ENCODE measurements at regions not wholly inside any gene's neighbourhood (a gene's known extent, or its start where the extent isn't known, plus 50 kb on each side); places are given as distances from the start of the nearest gene placed in this dataset.

DNA sequence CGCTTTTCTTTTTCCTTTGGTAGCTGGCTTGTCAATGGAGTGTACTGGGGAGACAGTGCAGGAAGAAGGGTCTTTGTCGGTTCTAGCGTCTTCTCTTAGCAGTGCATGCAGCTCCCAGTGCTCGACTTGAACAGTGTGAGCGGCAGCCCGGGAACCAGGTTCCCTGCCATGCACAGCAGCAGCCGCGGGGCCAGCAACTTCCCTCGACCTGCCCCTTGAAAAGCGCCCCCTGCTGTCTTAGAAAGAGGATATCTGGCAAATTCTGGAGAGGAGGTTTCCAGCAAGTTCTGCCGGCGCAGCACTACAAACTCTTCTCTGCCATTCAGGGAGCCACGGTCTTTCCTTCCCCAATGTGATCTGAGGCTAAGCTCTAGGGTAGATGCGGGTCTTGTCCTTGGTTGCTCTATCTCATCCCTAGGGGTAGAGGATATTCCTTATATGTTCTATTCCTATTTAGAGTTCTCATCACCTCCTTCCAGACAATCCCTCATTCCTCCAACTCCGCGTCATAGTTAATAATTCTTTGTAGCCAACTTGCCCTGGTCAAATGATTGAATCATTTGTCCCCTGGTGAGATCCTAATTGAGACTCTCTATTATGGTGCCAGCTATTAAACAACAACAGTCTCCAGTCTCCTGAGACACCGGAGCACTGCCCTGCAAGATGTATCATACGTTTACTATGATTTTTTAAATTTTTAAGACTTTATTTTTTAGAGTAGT, 451.3 kb downstream of the PMP22 start:
- DNase-seq: no peak

DNA sequence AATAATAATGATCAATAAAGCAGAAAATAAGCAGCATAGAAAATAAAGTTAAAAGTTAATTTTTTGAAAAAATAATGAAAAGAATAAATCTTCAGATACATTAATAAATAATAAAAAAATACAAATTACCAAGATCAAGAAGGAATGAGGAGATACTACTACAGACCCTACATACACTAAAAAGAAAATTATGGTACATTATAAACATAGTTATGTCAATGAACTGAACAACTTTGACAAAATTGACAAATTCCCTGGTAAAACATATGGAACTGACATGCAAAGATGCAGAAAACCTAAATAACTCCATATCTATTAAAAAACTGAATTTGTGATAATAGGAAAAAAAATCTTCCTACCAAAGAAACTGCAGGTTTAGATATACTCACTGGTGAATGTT, 456.7 kb downstream of the PMP22 start:
- no peak for DNase-seq

DNA sequence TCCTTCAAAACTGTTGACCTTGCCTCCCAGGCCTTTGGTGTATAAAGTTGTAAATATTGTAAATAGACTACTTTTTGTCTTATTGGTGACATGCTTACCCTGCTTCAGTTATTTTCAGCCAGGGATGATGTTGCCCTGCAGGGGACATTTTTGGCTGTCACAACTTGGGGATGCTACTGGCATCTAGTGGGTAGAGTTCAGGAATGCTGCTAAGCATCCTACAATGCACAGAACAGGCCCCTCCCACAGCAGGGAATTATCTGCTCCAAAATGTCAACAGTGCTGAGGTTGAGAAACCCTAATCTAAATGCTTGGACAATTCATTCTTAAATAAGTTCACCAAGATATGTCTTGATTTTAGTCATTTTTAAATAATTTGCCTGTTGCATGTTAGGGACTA, 459.8 kb downstream of the PMP22 start:
- DNase-seq: no peak

DNA sequence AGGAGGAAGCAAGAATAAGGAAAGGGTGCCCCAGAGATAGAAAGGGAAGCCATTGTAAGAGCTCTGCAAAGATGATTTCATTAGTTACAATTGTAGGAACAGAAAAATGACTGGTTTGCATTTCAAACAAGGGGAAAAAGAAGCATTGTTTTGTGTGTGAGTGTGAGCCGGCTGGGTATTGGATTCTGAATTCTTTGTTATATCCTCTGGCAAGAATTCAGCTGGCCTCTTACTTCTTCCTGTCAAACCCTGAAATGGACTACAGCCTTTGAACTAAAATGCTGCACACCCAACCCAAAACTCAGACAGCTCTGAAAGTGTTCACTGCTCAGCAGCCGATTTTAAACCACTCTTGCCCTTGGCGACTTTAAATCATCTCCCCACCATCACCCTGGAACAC, 461.3 kb downstream of the PMP22 start:
- DNase-seq: peak; percentile 4

DNA sequence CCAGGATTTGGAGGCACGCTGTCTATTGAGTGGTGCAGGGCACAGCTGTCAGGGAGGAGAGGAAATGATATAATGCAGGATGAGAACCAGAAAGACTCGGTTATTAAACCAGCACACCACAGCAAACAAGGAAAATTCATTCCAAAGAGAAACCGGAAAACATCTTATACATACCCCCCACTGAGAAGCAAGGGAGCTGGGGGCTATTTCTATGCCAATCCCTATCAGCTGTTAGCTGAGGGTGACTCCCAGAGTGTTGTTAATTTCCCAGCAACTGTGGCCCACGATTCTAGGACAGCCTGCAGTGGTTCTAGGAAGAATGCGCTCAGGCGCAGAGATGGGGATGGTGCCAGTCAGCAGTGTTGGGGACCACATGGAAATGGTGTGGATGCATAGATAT, 467.3 kb downstream of the PMP22 start:
- no peak for DNase-seq

DNA sequence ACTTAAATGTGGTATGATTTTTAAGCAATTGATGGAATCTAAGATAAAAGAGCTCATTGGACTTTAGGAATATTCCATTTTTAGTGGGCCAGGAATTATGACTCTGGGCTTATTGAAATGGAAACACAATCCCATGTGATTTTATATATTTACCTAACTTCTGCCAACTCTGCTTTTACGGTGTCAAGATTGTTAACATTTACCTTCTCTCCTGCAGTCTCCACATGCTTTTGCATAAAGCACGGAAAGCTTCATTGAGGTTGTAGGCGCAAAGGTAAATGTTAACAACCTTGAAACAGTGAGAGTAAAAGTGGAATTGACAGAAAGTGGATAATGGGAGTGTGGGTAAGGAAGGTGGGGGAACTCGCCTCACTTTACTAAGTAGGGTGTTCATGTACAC, 468.1 kb downstream of the PMP22 start:
- DNase-seq: no peak

DNA sequence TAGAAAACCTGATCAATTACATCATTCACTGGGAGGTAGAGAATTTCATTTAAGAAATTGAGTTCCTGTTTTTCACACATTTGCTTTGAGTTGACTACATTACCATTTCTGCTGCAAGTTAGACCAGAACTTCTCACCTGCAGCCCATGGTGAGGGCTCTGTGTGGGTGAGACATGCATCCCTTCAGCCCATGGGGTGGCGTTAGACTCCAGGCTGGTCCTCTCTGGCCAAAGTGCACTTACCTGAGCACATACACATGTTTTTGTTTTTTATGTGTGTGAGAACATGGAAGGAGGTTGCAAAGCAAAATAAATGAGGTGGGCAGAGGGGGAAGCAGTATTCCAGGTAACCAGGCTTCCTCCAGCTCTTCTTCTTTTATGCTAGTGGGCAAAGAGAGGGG, 470.2 kb downstream of the PMP22 start:
- no peak for DNase-seq

DNA sequence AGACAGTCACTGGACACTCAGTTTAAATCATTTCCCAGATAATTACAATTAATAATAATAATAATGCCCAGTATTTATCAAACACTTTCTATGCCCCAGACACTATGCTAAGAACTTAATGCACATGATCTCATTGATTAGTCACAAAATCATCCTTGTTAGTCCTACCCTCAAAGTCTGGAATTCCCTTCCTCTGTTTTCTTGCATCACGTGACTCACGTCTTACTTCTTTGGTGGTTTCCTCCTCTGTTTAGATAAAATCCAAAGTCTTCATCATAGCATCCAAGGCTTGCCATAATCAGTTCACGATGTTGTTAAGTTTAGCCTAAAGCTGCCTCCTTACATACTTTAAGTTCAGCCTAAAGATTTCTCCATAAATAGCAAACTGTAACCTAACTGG, 471.9 kb downstream of the PMP22 start:
- DNase-seq: no peak

DNA sequence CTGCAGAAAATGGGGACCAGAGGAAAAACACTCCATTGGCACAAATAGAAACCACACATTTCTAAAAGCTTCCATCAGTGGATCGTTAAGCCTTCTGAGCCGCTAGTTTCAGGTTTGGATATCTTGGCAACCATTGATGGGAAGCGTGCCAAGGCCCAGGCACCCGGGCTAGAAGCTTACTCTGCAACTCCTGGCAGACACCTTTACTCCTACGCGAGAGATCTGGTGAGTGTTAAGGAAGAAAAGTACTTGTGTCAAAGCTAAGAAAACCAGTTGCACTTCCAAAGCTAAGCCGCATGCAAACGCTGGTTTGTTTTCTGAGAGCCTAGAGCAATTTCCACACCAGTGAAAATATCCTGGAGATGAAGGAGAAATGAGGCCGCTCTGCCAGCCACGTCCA, 472.4 kb downstream of the PMP22 start:
- no peak for DNase-seq

DNA sequence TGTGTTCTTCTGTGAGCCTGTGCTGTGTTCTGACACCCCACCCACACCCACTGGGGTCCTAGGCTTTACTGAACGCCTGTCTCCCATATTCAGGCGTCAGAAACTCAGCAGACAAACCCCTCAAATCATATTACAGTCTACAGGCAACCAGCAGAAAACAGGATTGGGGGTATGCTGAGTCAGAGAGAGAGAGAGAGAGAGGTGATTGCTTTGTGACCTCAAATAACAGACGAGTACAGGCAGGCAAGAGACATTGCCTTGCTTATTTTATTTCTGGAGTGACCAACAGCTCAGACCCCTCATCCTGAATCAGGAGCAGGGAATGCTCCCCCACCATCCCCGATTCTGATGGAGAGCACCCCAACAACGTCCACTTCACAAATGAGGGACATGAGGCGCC, 473.9 kb downstream of the PMP22 start:
- no peak for DNase-seq

DNA sequence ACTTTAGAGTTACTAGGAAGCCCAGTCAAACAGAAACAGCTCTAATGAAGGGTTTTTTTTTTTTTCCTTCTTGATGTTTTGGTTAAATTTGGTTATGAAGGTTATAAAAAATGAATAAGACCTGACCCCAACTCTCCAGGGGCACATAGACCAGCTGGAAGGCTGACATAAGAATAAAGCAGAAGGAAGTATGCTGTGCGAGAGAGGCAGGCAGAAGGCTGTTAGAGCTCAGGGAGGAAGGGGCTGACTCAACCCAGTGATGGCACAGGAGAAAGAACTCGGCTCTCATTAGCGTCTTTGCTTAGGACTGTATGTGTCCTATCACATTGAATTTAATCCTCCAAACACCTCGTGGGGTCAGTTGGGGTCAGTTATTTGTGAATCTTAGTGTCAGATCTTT, 474.6 kb downstream of the PMP22 start:
- DNase-seq: no peak

DNA sequence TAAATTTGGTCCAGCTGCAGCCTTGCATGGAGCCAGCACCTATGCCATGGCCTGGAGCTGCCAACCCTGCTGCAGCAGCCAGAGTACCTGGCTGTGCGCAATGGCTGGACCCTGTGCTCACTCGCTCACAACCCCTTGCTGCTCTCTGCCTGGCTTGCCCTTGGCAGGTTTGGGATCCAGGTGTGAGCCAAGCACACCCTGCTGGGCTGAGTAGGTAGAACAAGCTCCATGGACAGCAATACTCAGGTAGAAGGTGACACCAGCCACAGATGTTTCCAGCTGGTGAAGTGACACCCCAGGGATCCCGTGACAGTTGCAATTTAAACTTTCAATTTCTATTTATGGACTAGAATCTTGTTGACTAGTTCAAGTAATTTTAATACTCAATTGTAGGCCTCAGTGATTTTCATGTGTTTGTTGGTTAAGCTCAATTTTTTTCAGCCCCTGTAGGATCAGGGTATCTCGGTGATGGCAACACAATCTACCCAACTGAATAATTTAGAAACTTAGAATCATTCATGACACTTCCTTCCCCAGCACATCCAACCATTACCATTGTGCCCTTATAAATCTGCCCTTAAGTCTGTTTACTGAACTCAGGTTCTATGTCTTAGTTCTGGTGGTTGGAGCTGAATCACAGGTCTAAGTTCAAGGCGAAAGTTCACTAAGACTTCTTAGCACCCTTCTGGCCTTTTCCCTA, 480.0 kb downstream of the PMP22 start:
- no peak for DNase-seq

DNA sequence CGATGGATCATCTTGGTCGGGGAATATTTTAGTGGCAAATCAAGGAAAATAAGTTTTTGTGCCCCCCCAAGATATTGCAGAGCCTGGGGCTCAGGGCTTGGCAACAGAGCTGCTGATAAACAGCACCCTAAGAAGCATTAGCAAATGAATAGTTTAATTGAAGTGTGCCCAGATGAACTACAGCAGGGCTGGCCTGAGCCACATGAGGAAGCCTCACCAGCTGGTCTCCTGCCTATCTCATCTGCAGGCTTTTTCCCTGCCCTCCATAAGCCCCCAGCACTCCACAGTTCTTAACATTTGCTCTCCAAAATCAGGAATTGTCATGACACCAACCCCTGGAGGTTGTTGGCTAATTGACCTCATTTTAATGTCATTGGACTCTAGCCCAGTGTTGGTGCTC, 480.2 kb downstream of the HS3ST3B1 start:
- DNase-seq: no peak

DNA sequence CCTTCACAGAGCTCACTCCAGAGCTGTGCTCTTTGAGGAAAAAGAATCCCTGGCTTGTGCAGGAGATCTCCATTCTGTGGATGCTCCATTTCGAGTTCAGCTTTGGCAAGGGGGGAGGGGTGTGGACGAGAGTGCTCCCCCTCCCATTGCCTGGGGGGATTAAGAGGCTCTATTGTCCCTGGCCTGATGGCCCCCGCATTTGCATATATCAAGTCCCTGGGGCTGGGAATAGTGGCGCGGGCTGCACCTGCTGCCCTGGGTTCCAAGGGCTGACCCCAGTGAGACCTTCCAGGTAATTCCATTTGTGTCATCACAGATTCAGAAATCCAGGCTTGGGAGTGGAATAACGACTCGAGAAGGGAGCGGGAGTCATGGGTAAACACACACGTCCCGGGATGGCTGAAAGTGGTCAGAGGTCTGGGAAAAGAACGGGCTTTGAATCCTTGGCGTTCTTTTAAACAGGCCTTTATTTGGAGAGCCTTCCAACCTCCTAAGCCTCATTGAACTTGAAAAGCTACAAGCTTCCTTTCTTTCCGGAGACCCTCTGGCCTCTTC, 479.3 kb downstream of the HS3ST3B1 start:
- DNase-seq: no peak

DNA sequence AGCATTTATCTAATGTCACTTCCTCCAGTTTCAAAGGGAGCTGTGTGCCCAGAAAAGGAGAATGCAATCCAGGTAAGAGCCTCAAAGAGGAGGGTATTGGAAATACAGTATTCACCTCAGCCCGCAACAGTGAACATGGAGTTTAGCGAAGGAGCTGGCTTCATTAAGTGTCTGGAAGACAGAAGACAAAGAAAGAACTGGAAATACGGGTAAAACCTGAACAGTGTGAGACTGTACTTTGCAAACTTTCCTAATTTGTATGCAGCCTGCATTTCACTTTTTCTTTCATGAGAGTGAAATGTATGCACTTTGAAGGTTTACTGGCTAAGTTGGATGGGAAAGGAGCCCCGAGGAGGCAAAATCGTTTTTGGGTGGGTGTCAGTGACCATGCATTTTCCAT, 478.4 kb downstream of the HS3ST3B1 start:
- no peak for DNase-seq

DNA sequence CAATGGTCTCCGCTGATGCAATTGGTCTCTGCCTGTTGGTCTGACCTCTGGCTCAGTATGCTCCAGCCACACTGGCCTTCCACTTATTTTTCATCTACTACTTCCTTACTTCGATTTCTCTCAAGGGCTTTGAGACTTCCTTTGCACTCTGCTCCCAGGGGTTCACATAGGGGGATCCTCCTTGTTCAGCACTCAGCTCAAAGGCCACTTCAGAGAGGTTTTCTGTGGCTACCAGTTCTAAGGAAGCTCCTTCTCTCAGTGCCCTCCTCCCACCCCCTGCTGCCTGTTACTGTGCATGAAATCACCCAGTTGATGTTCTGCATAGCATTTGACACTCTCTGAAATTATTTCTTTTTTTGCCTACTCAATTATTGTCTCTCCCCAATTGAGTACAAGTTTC, 476.4 kb downstream of the HS3ST3B1 start:
- DNase-seq: no peak

DNA sequence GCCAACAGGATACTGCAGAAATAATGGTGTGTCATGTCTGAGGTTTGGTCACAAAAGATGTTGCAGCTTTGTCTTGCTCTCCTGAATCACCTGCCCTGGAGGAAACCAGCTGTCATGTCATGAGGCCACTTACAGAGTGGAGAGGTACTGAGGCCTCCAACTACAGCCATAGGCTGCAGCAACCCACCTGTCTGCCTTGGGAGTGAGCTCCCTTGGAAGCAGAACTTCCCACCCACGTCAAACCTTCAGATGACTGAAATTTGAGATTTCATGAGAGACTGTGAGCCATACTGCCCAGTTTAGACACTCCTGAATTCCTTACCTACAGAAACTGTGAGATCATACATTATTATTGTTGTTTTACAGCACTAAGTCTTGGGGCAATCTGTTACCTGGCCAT, 475.9 kb downstream of the HS3ST3B1 start:
- no peak for DNase-seq

DNA sequence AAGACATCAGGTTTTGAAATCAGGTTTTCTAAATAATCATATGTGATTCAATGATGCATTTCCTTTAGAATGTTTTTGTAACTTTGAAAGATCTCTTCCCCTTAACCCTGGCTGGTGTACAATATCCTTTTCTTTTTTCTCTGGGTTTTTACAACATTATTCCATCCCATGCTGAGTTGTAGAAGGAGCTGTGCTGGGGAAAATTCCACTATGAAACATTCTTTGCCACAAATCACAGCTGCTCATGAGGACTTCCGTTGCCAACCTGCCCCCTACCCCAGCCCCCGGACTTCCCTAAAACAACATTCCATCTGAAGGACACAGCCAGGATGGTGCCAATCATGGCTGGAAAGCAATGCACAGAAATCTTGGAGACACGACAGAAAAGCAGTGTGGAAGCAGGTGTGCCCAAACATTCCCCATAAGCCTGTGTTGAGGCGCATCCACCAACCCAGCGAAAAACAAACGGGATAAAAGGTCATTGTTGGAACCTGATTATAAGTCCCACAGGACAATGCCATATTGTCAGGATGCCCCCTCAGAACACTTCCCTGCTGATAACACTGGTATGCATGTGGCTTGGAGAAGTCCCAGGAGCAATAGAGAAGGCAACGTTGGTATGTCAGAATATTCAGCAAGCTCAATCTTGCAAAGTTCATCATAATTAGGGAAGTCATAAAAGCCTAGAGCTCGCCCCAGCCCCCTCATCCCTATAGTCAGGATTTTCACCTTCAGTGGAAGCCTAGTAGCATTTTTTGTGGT, 475.0 kb downstream of the HS3ST3B1 start:
- no peak for DNase-seq

DNA sequence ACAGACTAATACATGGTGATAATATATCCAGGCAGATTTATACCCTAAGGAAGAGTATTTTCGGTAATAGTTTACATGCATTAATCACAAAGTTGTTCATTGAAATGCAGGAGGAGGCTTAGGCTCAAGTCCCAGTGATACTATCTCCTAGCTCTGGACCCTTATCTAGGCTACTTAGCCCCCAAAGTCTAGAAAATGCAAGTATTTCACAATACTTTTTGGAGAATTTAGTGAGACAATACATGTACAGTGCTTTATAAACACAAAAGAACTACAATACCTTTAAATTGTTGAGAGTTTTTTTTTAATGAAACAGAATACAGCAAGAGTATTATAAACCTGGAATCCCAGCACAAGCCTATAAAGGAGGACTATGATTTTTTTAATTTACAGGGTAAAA, 473.9 kb downstream of the HS3ST3B1 start:
- DNase-seq: no peak

DNA sequence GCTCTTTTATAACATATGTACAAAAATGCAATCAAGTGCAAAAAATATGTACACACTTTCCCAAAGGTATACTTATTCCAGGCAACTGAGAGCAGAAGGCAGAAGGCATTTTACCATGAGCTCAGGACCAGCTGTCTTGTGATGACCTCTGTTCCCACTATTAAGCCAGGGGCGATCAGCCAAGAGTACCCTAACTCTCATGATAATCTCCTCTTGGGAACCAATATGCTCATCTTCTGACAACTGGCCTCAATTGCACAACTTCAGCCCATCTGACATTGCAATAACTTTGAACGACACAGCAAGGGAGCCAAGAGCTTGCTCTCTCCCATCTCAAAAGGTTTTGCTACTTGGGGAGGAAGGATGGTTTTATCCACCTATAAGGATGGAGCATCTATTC, 471.9 kb downstream of the HS3ST3B1 start:
- DNase-seq: no peak

DNA sequence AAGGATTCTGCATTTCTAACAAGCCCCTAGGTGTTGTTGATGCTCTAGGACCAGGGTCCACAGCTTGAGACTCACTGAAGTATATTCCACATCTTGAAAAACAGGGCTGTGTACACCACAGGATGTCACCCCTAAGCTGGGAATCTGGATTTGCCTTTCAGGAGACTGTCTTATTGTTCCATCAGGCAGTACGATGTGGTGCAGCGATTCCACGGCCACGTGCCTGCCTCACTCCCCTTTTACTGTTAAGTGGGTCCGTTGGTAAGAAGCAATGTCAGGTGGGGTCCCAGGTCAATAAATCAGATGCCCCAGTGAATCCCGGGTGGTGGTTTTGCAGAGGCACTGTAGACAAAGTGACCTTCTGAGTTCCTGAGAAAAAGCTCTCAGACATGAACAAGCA, 470.7 kb downstream of the HS3ST3B1 start:
- no peak for DNase-seq

DNA sequence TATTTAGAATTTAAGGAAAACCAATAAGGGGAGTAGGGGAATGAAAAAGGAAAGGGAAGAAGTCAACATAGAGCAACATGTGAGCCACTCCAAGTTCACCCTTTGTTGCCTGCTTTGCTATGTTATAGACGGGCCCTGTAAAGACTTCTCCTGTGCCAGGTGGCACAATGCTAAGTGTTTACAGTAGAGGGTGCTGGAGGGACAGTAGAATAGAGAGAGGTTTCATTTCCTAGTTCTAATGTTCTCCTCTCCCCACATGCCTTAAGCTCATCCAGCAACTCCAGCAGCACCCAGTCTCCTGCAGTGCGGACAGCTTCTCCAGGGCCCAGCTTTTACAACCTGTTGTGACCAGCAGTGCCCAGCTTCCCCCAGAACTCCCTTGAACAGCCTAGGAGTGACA, 468.0 kb downstream of the HS3ST3B1 start:
- no peak for DNase-seq
